Keratinocyte (primary cell): ENCODE measurements at regions not wholly inside any gene's neighbourhood (a gene's known extent, or its start where the extent isn't known, plus 50 kb on each side); places are given as distances from the start of the nearest gene placed in this dataset.

ENCODE experiments used
- DNase-seq: peaks from one replicate; pipeline ENCODE4 v3.0.0-alpha.2; 2011; ENCODE audit warnings: low read depth, missing footprints, low spot score
- FAIRE-seq: peaks from 2 replicates; lab custom pipeline; 2011; peaks lifted over from hg19 to GRCh38; lab: Jason Lieb, UNC
- H2AFZ ChIP-seq: 2 replicates; pipeline ENCODE4 v1.6.0; 2012; ENCODE audit warnings: low read length, control low read depth, inconsistent platforms; ENCODE audit not compliant: control insufficient read depth
- H3K27ac ChIP-seq: 2 replicates; pipeline ENCODE4 v1.5.1; 2011; ENCODE audit warnings: low read length; ENCODE audit not compliant: control insufficient read depth, insufficient read depth
- H3K27me3 ChIP-seq: 3 replicates; pipeline ENCODE4 v1.6.0; 2011; ENCODE audit warnings: low read length; ENCODE audit not compliant: control insufficient read depth, insufficient read depth; ENCODE audit errors: extremely low read depth
- H3K36me3 ChIP-seq, 2 experiments: 2 replicates in 1 of 2; 3 replicates in 1 of 2; pipeline ENCODE4 v1.5.1; 2011; ENCODE audit warnings: low read length in 2 of 2, mild to moderate bottlenecking in 1 of 2; ENCODE audit not compliant: control insufficient read depth in 2 of 2, insufficient read depth in 2 of 2; ENCODE audit errors: extremely low read depth in 1 of 2
- H3K4me1 ChIP-seq: 3 replicates; pipeline ENCODE4 v1.5.1; 2011; ENCODE audit warnings: low read length; ENCODE audit not compliant: control insufficient read depth, insufficient read depth; ENCODE audit errors: extremely low read depth
- H3K4me2 ChIP-seq: 3 replicates; pipeline ENCODE4 v1.6.0; 2011; ENCODE audit warnings: low read depth, low read length; ENCODE audit not compliant: control insufficient read depth, insufficient read depth; ENCODE audit errors: extremely low read depth
- H3K4me3 ChIP-seq, 3 experiments: fragments of 200-600 bp in 1 of 3; sonication (generic) in 1 of 3; 2 replicates in 2 of 3; 3 replicates in 1 of 3; pipeline ENCODE4 v1.5.1; 2011 to 2016; ENCODE audit warnings: low read length in 3 of 3, mild to moderate bottlenecking in 3 of 3, control low read depth in 2 of 3, inconsistent platforms in 1 of 3, low read depth in 1 of 3, mixed read lengths in 1 of 3, mixed run types in 1 of 3, moderate library complexity in 1 of 3; ENCODE audit not compliant: control insufficient read depth in 2 of 3, insufficient read depth in 2 of 3; ENCODE audit errors: extremely low read depth in 1 of 3
- H3K79me2 ChIP-seq: 2 replicates; pipeline ENCODE4 v1.6.0; 2012; ENCODE audit warnings: low read length; ENCODE audit not compliant: control insufficient read depth, insufficient read depth
- H3K9ac ChIP-seq: 3 replicates; pipeline ENCODE4 v1.6.0; 2011; ENCODE audit warnings: low read length; ENCODE audit not compliant: control insufficient read depth, insufficient read depth; ENCODE audit errors: extremely low read depth
- H3K9me1 ChIP-seq: 3 replicates; pipeline ENCODE4 v1.6.0; 2011; ENCODE audit warnings: low read length; ENCODE audit not compliant: control insufficient read depth, insufficient read depth; ENCODE audit errors: extremely low read depth
- H3K9me3 ChIP-seq: 2 replicates; pipeline ENCODE4 v1.5.1; 2012; ENCODE audit warnings: low read depth, low read length; ENCODE audit not compliant: control insufficient read depth
- H4K20me1 ChIP-seq: 3 replicates; pipeline ENCODE4 v1.6.0; 2011; ENCODE audit warnings: low read length; ENCODE audit not compliant: control insufficient read depth, insufficient read depth; ENCODE audit errors: extremely low read depth
- EZH2 ChIP-seq: IDR thresholded peaks from one replicate; pipeline ENCODE4 v1.6.1; 2012; ENCODE audit warnings: inconsistent platforms, mild to moderate bottlenecking, low read length, moderate library complexity
- dilution Hi-C: fragments of 300-500 bp; cut with MboI; formaldehyde crosslinking; loops from one replicate; pipeline ENCODE4 v1.7.0; 2020; ENCODE audit warnings: low sequenced_read_pairs; ENCODE audit not compliant: extremely low pct_ligation_motif_present
- TF ChIP-seq, protein P1 (sequence below), 3 experiments: IDR thresholded peaks in 1 of 3; conservative IDR thresholded peaks in 1 of 3; optimal IDR thresholded peaks in 1 of 3; 2 replicates in 2 of 3; 3 replicates in 1 of 3; pipeline versions ENCODE3 to v1.5.1; 2011; ENCODE audit warnings: low read length in 3 of 3, mild to moderate bottlenecking in 3 of 3, moderate library complexity in 2 of 3, control low read depth in 1 of 3, inconsistent platforms in 1 of 3; ENCODE audit not compliant: insufficient read depth in 2 of 3; ENCODE audit errors: extremely low read depth in 1 of 3

DNA sequence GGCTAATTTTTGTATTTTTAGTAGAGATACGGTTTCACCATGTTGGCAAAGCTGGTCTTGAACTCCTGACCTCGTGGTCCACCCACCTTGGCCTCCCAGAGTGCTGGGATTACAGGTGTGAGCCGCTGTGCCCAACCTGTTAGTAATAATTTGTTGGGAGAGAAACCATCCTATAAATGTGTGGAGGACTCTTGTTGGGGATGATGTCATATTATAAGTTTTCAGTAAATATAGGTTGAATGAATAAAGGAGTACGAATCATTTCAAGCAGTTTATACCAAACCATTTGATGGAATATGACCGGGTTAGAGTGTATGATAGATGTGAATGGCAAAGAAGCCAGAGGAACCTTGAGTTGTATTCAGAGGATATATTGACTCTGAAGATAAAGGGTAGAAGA lies 240.8 kb downstream of the SAMD5 start:
- no peak overlapping the region for H3K4me2 ChIP-seq
- dilution Hi-C loops = no loop called here
- no peak overlapping the region for H3K4me3 ChIP-seq
- no peaks in the 10 kb centered on the region for H3K79me2 ChIP-seq
- DNase-seq (no peak), FAIRE-seq (no peak)
- H3K9ac ChIP-seq = no peak overlapping the region
- H3K27me3 ChIP-seq = no peaks in the 10 kb centered on the region
- H4K20me1 ChIP-seq = no peaks in the 10 kb centered on the region
- H3K9me3 ChIP-seq = no peaks in the 10 kb centered on the region
- no peaks in the 10 kb centered on the region for H3K36me3 ChIP-seq
- TF ChIP-seq, protein P1, sequence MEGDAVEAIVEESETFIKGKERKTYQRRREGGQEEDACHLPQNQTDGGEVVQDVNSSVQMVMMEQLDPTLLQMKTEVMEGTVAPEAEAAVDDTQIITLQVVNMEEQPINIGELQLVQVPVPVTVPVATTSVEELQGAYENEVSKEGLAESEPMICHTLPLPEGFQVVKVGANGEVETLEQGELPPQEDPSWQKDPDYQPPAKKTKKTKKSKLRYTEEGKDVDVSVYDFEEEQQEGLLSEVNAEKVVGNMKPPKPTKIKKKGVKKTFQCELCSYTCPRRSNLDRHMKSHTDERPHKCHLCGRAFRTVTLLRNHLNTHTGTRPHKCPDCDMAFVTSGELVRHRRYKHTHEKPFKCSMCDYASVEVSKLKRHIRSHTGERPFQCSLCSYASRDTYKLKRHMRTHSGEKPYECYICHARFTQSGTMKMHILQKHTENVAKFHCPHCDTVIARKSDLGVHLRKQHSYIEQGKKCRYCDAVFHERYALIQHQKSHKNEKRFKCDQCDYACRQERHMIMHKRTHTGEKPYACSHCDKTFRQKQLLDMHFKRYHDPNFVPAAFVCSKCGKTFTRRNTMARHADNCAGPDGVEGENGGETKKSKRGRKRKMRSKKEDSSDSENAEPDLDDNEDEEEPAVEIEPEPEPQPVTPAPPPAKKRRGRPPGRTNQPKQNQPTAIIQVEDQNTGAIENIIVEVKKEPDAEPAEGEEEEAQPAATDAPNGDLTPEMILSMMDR (optimal IDR thresholded peaks at IDR 0.05 in 1 of 3, IDR thresholded peaks at IDR 0.05 in 1 of 3, conservative IDR thresholded peaks at IDR 0.05 in 1 of 3; ENCODE audit: extremely low read depth in 1 of 3, insufficient read depth in 2 of 3, low read length in 3 of 3) = no peak
- no peak for TF ChIP-seq EZH2
- H3K27ac ChIP-seq = no peak overlapping the region
- no peak overlapping the region for H2AFZ ChIP-seq
- no peaks in the 10 kb centered on the region for H3K9me1 ChIP-seq
- no peaks in the 10 kb centered on the region for H3K4me1 ChIP-seq

DNA sequence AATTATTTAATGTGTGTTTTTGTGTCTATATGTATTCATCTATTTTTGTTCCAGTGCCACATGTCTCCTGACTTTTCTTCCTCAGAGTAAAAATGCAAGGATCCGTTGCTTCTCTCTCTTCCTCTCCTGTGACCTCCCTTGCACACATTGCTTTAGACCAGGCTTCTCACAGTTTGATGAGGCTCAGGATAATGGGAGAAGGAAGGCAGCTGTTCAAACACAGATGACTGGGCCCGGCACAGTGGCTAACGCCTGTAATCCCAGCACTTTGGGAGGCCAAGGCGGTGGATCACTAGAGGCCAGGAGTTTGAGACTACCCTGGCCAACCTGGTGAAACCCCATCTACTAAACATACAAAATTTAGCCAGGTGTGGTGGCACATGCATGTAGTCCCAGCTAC lies 241.9 kb downstream of the SAMD5 start:
- no peak overlapping the region for H3K4me3 ChIP-seq
- H3K9me3 ChIP-seq = no peaks in the 10 kb centered on the region
- no peaks in the 10 kb centered on the region for H3K9me1 ChIP-seq
- H3K36me3 ChIP-seq = no peaks in the 10 kb centered on the region
- TF ChIP-seq EZH2 = no peak
- TF ChIP-seq, protein P1 (optimal IDR thresholded peaks at IDR 0.05 in 1 of 3, IDR thresholded peaks at IDR 0.05 in 1 of 3, conservative IDR thresholded peaks at IDR 0.05 in 1 of 3; ENCODE audit: extremely low read depth in 1 of 3, insufficient read depth in 2 of 3, low read length in 3 of 3) = no peak
- H3K27ac ChIP-seq = no peak overlapping the region
- FAIRE-seq (no peak), DNase-seq (no peak)
- no peaks in the 10 kb centered on the region for H3K27me3 ChIP-seq
- no peak overlapping the region for H3K9ac ChIP-seq
- no peak overlapping the region for H2AFZ ChIP-seq
- H3K79me2 ChIP-seq = no peaks in the 10 kb centered on the region
- no peak overlapping the region for H3K4me2 ChIP-seq
- H3K4me1 ChIP-seq = no peaks in the 10 kb centered on the region
- dilution Hi-C loops = no loop called here
- no peaks in the 10 kb centered on the region for H4K20me1 ChIP-seq
